ENCODE measurements at regions not wholly inside any gene's neighbourhood (a gene's known extent, or its start where the extent isn't known, plus 50 kb on each side); places are given as distances from the start of the nearest gene placed in this dataset.

DNA sequence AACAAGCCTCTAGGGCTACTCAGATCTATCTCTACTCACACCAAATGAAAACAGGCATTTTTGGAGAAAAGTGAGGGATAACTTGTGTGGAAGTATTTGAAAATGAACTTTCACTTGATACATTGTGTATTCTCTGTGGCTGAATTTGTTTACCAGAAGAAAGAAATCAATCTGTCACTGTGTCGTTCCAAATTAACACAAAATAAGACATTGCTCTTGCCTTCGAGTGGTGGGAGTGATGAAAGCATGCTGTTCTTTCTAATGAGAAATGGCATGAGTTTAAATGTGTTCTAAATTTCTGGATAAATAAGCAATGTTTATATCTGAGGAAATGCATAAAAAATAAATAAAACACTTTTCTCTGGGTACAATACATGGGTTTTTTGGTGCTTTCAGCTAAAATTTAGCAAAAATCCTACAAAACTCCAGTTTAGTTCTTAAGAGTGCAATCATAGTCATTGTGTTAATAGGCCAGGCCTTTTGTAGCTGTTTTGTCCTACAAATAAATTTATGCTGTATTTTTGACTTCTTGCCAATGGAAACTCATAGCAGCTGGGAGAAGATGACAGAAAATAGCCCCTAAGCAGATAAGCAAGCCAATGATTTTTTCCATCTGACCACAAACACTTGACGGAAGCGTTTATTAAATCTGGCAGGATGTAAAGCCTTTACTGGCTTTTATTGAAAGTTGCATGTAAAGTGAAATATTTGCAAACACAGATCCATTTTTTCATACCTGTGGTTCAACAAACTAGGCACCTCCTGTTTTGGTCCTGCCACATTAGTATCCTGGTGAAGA, 1064.1 kb upstream of the GHITM start:
- TF ChIP-seq, protein P1, sequence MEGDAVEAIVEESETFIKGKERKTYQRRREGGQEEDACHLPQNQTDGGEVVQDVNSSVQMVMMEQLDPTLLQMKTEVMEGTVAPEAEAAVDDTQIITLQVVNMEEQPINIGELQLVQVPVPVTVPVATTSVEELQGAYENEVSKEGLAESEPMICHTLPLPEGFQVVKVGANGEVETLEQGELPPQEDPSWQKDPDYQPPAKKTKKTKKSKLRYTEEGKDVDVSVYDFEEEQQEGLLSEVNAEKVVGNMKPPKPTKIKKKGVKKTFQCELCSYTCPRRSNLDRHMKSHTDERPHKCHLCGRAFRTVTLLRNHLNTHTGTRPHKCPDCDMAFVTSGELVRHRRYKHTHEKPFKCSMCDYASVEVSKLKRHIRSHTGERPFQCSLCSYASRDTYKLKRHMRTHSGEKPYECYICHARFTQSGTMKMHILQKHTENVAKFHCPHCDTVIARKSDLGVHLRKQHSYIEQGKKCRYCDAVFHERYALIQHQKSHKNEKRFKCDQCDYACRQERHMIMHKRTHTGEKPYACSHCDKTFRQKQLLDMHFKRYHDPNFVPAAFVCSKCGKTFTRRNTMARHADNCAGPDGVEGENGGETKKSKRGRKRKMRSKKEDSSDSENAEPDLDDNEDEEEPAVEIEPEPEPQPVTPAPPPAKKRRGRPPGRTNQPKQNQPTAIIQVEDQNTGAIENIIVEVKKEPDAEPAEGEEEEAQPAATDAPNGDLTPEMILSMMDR (optimal IDR thresholded peaks at IDR 0.05 in 1 of 3, IDR thresholded peaks at IDR 0.05 in 1 of 3, conservative IDR thresholded peaks at IDR 0.05 in 1 of 3; ENCODE audit: extremely low read depth in 1 of 3, insufficient read depth in 2 of 3, low read length in 3 of 3), result no peak
- no peak for TF ChIP-seq EZH2 (IDR thresholded peaks at IDR 0.05; ENCODE audit: low read length)

All from keratinocyte (primary cell).